GM12891 (cell line): ENCODE measurements at regions not wholly inside any gene's neighbourhood (a gene's known extent, or its start where the extent isn't known, plus 50 kb on each side); places are given as distances from the start of the nearest gene placed in this dataset.
A peak's percentile ranks its signal among the peaks of the same experiment; 100 is the strongest.

ENCODE experiments used
- POLR2A ChIP-seq: IDR thresholded peaks from 2 replicates; pipeline ENCODE4 v1.6.1; 2011; ENCODE audit warnings: low read depth, low read length, control low read depth
- POLR2AphosphoS5 ChIP-seq: IDR thresholded peaks from 2 replicates; pipeline ENCODE4 v1.6.1; 2011; ENCODE audit warnings: low read depth, low read length, control low read depth
- POU2F2 ChIP-seq: IDR thresholded peaks from 2 replicates; pipeline ENCODE4 v1.6.1; 2011; ENCODE audit warnings: low read depth, mild to moderate bottlenecking, control low read depth, low read length, moderate library complexity
- SPI1 ChIP-seq: IDR thresholded peaks from 2 replicates; pipeline ENCODE4 v1.6.1; 2011; ENCODE audit warnings: low read depth, low read length, control low read depth
- TAF1 ChIP-seq: IDR thresholded peaks from 2 replicates; pipeline ENCODE4 v1.6.1; 2011; ENCODE audit warnings: low read depth, low read length, control low read depth

GRCh38 chr14:47993883-47994282, 318.5 kb upstream of the MDGA2 start:
- TF ChIP-seq POLR2A (no peak), POLR2AphosphoS5 (no peak), SPI1 (peak; percentile 36; the same call in 1 of the 2 replicates), TAF1 (no peak), POU2F2 (no peak)
